Endodermal cell (in vitro differentiated cells): ENCODE measurements at regions not wholly inside any gene's neighbourhood (a gene's known extent, or its start where the extent isn't known, plus 50 kb on each side); places are given as distances from the start of the nearest gene placed in this dataset.

Source experiments
- DNase-seq: peaks from one replicate; pipeline ENCODE4 v3.0.0-alpha.2; 2017
- H3K27ac ChIP-seq: 2 replicates; pipeline ENCODE4 v1.5.1; 2013; ENCODE audit warnings: mild to moderate bottlenecking, low read depth, low read length, moderate library complexity
- H3K27me3 ChIP-seq: 2 replicates; pipeline ENCODE4 v1.6.1; 2013; ENCODE audit warnings: mild to moderate bottlenecking, low read length, moderate library complexity; ENCODE audit not compliant: insufficient read depth, control insufficient read depth, poor library complexity, severe bottlenecking
- H3K36me3 ChIP-seq: 2 replicates; pipeline ENCODE4 v1.7.0; 2013; ENCODE audit warnings: mild to moderate bottlenecking, low read length, moderate library complexity; ENCODE audit not compliant: control insufficient read depth, insufficient read depth
- H3K4me1 ChIP-seq: one replicate; pipeline ENCODE4 v1.7.0; 2013; ENCODE audit warnings: low read length; ENCODE audit not compliant: control insufficient read depth, insufficient read depth
- H3K4me3 ChIP-seq: 2 replicates; pipeline ENCODE4 v1.5.1; 2013; ENCODE audit warnings: mild to moderate bottlenecking, low read length, moderate library complexity
- H3K9ac ChIP-seq: 2 replicates; pipeline ENCODE4 v1.6.1; 2013; ENCODE audit warnings: mild to moderate bottlenecking, low read length, moderate library complexity; ENCODE audit not compliant: poor library complexity, severe bottlenecking; ENCODE audit errors: extremely low read depth
- H3K9me3 ChIP-seq: 2 replicates; pipeline ENCODE4 v1.6.1; 2013; ENCODE audit warnings: mild to moderate bottlenecking, low read length, moderate library complexity; ENCODE audit not compliant: control insufficient read depth
- H3K27ac Mint-ChIP-seq: 2 replicates; pipeline ENCODE4 v1.8.0; 2020; ENCODE audit warnings: mixed read lengths
- H3K27me3 Mint-ChIP-seq: 2 replicates; pipeline ENCODE4 v1.8.0; 2021; ENCODE audit warnings: mild to moderate bottlenecking, mixed read lengths; ENCODE audit not compliant: insufficient read depth
- H3K36me3 Mint-ChIP-seq: 2 replicates; pipeline ENCODE4 v1.8.0; 2020; ENCODE audit warnings: low read depth, mixed read lengths
- H3K4me1 Mint-ChIP-seq: 2 replicates; pipeline ENCODE4 v1.8.0; 2020; ENCODE audit warnings: mixed read lengths
- H3K4me3 Mint-ChIP-seq: 2 replicates; pipeline ENCODE4 v1.8.0; 2020; ENCODE audit warnings: mild to moderate bottlenecking, moderate library complexity, mixed read lengths
- H3K9me3 Mint-ChIP-seq: 2 replicates; pipeline ENCODE4 v1.8.0; 2020; ENCODE audit warnings: mild to moderate bottlenecking, mixed read lengths
- WGBS, 2 experiments: methylation state at CpG; one replicate each; pipeline versions ENCODE4 v1.1.5 to v1.1.7; 2013; ENCODE audit warnings: missing lambda C conversion rate in 2 of 2, mixed read lengths in 1 of 2; ENCODE audit not compliant: insufficient coverage in 1 of 2, insufficient read length in 1 of 2; 5-methylcytosine and 5-hydroxymethylcytosine counted together
- TF ChIP-seq, protein P1 (sequence below): fragments of 200-600 bp; sonication (generic); conservative IDR thresholded peaks from 2 replicates; pipeline ENCODE4 v1.5.0; 2021; ENCODE audit warnings: antibody characterized with exemption, mild to moderate bottlenecking

DNA sequence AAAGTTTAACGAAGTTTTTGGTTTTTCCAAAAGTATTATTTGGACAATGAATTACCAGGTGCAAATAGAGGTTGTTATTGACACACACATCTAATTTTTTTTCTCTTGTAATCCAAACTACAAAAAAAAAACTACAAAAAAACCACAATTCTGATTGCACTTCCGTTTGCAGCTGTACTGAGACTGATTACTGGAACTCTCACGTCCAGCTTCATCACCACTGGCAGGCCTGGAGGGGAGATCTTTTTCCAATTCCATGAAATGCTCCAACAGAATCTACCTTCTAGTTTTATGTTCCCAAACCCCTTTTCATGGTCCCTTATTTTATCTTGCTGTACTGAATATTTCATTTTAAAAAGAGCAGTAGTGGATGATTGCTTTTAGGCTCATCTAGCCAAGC lies 1118.3 kb downstream of the C4orf33 start:
- H3K4me3 ChIP-seq = no peak overlapping the region
- peaks cover 11% of the 10 kb centered on the region for H3K4me1 Mint-ChIP-seq
- H3K27me3 Mint-ChIP-seq = no peaks in the 10 kb centered on the region
- no peaks in the 10 kb centered on the region for H3K36me3 Mint-ChIP-seq
- TF ChIP-seq, protein P1, sequence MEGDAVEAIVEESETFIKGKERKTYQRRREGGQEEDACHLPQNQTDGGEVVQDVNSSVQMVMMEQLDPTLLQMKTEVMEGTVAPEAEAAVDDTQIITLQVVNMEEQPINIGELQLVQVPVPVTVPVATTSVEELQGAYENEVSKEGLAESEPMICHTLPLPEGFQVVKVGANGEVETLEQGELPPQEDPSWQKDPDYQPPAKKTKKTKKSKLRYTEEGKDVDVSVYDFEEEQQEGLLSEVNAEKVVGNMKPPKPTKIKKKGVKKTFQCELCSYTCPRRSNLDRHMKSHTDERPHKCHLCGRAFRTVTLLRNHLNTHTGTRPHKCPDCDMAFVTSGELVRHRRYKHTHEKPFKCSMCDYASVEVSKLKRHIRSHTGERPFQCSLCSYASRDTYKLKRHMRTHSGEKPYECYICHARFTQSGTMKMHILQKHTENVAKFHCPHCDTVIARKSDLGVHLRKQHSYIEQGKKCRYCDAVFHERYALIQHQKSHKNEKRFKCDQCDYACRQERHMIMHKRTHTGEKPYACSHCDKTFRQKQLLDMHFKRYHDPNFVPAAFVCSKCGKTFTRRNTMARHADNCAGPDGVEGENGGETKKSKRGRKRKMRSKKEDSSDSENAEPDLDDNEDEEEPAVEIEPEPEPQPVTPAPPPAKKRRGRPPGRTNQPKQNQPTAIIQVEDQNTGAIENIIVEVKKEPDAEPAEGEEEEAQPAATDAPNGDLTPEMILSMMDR = no peak
- DNase-seq = no peak
- H3K9me3 Mint-ChIP-seq = no peaks in the 10 kb centered on the region
- no peaks in the 10 kb centered on the region for H3K36me3 ChIP-seq
- no peak overlapping the region for H3K27ac Mint-ChIP-seq
- no peak overlapping the region for H3K27ac ChIP-seq
- H3K9ac ChIP-seq = no peak overlapping the region
- WGBS, 2 experiments = 92 to 100% methylated on average over 1 to 3 of the region's 3 CpGs
- no peaks in the 10 kb centered on the region for H3K9me3 ChIP-seq
- H3K4me1 ChIP-seq = no peaks in the 10 kb centered on the region
- no peak overlapping the region for H3K4me3 Mint-ChIP-seq
- H3K27me3 ChIP-seq = no peaks in the 10 kb centered on the region

DNA sequence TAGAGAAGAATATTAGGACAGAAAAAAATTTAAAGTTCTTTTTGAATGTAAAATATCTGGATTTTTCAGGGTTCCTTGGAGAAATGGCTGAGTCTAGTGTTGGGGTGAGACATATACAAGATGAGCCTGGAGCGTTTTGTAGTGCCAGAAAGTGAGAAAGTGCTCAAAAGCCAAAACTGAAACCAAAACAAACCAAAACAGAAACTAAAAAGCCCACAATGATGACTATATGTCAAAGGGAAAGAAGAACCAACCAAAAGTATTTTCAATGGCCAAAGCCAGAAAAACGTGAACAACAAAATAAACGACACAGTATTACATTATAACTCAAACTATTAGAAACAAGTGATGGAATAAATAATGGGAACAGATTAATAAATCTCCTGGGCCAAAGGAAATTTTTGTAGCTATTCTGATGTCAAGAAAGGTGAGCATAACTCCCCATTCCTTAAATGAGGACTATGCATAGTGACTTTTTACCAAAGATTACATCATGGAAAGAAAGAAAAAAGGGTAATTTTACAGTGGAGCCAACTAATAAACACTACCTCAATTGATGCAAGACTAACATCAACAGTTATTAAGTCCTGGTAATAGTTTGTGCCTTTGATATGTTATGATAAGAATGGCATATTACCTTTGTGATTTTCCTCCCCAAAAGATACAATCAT lies 1137.6 kb downstream of the C4orf33 start:
- no peaks in the 10 kb centered on the region for H3K27me3 ChIP-seq
- no peaks in the 10 kb centered on the region for H3K4me1 ChIP-seq
- Mint-ChIP-seq H3K36me3 (no peaks in the 10 kb centered on the region), H3K4me3 (no peak overlapping the region), H3K4me1 (no peaks in the 10 kb centered on the region), H3K27ac (no peak overlapping the region), H3K9me3 (no peaks in the 10 kb centered on the region), H3K27me3 (no peaks in the 10 kb centered on the region)
- 100% methylated on average over 1 of the region's 3 CpGs; no CpG with 5 or more reads in 1 of the 2 experiments for WGBS, 2 experiments
- H3K36me3 ChIP-seq = no peaks in the 10 kb centered on the region
- H3K9me3 ChIP-seq = no peaks in the 10 kb centered on the region
- DNase-seq = no peak
- no peak overlapping the region for H3K27ac ChIP-seq
- H3K9ac ChIP-seq = no peak overlapping the region
- no peak overlapping the region for H3K4me3 ChIP-seq
- TF ChIP-seq, protein P1 = no peak

DNA sequence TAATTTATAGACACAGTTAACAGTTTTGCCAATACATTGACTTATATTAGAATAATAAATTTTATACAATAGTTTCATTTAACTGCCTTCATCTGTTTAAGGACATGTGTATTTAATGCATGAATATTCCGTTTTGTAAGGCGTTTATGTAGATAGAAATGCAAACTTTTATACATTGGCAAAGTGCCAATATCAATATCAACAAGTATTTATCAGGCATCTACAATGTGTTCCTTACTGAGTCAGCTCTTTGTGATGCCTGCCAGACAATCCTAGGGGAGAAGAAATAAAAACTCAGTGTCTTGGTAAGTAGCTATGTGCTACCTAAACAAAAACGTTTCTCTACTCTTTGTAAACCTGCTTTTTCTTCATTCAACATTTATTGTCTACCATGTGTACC lies 1142.2 kb downstream of the C4orf33 start:
- Histone ChIP-seq H3K27ac (no peak overlapping the region), H3K9me3 (no peaks in the 10 kb centered on the region), H3K36me3 (no peaks in the 10 kb centered on the region), H3K27me3 (no peaks in the 10 kb centered on the region), H3K9ac (no peak overlapping the region), H3K4me1 (peaks cover 2% of the 10 kb centered on the region), H3K4me3 (no peak overlapping the region)
- DNase-seq = no peak
- WGBS, 2 experiments = 92% methylated on average over 2 of the region's 3 CpGs; no CpG with 5 or more reads in 1 of the 2 experiments
- no peaks in the 10 kb centered on the region for H3K27me3 Mint-ChIP-seq
- TF ChIP-seq, protein P1 = no peak
- peaks cover 3% of the 10 kb centered on the region for H3K9me3 Mint-ChIP-seq
- H3K27ac Mint-ChIP-seq = no peak overlapping the region
- peaks cover 7% of the 10 kb centered on the region for H3K4me1 Mint-ChIP-seq
- no peak overlapping the region for H3K4me3 Mint-ChIP-seq
- no peaks in the 10 kb centered on the region for H3K36me3 Mint-ChIP-seq
